Urinary bladder (tissue), 3 donors: ENCODE measurements at regions not wholly inside any gene's neighbourhood (a gene's known extent, or its start where the extent isn't known, plus 50 kb on each side); places are given as distances from the start of the nearest gene placed in this dataset.

ENCODE experiments used
- DNase-seq: peaks from one replicate; pipeline ENCODE4 v3.0.0-alpha.2; 2015; ENCODE audit errors: extremely low spot score
- H3K27ac ChIP-seq: one replicate; pipeline ENCODE4 v1.5.1; 2013; ENCODE audit warnings: low read depth, mild to moderate bottlenecking, moderate library complexity
- H3K36me3 ChIP-seq: one replicate; pipeline ENCODE4 v1.6.1; 2013; ENCODE audit warnings: mild to moderate bottlenecking, moderate library complexity; ENCODE audit not compliant: insufficient read depth
- H3K4me1 ChIP-seq: one replicate; pipeline ENCODE4 v1.6.1; 2013; ENCODE audit warnings: mild to moderate bottlenecking, moderate library complexity; ENCODE audit not compliant: insufficient read depth
- H3K4me3 ChIP-seq: one replicate; pipeline ENCODE4 v1.5.1; 2013; ENCODE audit warnings: low read depth, low read length
- WGBS: extraction: QIAGEN DNeasy Blood & Tissue Kit; methylation state at CpG from one replicate; pipeline ENCODE4 v1.1.7; 2013; 5-methylcytosine and 5-hydroxymethylcytosine counted together
- donor health status: healthy with polysubstance abuse.
- donor health status: healthy.

GRCh38 chr2:14735696-14736095 is 103.2 kb downstream of the LRATD1 start:
- 89% methylated on average over 4 of the region's 4 CpGs for WGBS
- H3K27ac ChIP-seq, result no peak overlapping the region
- DNase-seq, result no peak
- no peaks in the 10 kb centered on the region for H3K36me3 ChIP-seq
- H3K4me1 ChIP-seq, result no peaks in the 10 kb centered on the region
- H3K4me3 ChIP-seq, result no peak overlapping the region

GRCh38 chr2:14737201-14737600 is 104.7 kb downstream of the LRATD1 start:
- Histone ChIP-seq H3K27ac (no peak overlapping the region), H3K4me1 (no peaks in the 10 kb centered on the region), H3K4me3 (no peak overlapping the region), H3K36me3 (no peaks in the 10 kb centered on the region)
- no peak for DNase-seq
- 58% methylated on average over 1 of the region's 1 CpG for WGBS

GRCh38 chr2:14743861-14744260 is 111.3 kb downstream of the LRATD1 start:
- no peak overlapping the region for H3K4me3 ChIP-seq
- no peaks in the 10 kb centered on the region for H3K4me1 ChIP-seq
- no peaks in the 10 kb centered on the region for H3K36me3 ChIP-seq
- 81% methylated on average over 1 of the region's 1 CpG for WGBS
- no peak for DNase-seq
- H3K27ac ChIP-seq, result no peak overlapping the region

- H3K36me3 ChIP-seq, result no peaks in the 10 kb centered on the region
- DNase-seq, result no peak
- 79% methylated on average over 9 of the region's 9 CpGs for WGBS
- no peaks in the 10 kb centered on the region for H3K4me1 ChIP-seq
- no peak overlapping the region for H3K4me3 ChIP-seq
- H3K27ac ChIP-seq, result no peak overlapping the region
Measured at GRCh38 chr2:14745288-14746076, 113.0 kb downstream of the LRATD1 start.

- H3K36me3 ChIP-seq, result no peaks in the 10 kb centered on the region
- no peak for DNase-seq
- WGBS, result 97% methylated on average over 7 of the region's 7 CpGs
- no peak overlapping the region for H3K27ac ChIP-seq
- no peak overlapping the region for H3K4me3 ChIP-seq
- H3K4me1 ChIP-seq, result no peaks in the 10 kb centered on the region
Measured at GRCh38 chr2:14746133-14746532, 113.6 kb downstream of the LRATD1 start.

GRCh38 chr2:14747447-14747846 is 114.9 kb downstream of the LRATD1 start:
- Histone ChIP-seq H3K36me3 (no peaks in the 10 kb centered on the region), H3K4me3 (no peak overlapping the region), H3K27ac (no peak overlapping the region), H3K4me1 (no peaks in the 10 kb centered on the region)
- WGBS, result 93% methylated on average over 5 of the region's 5 CpGs
- DNase-seq, result no peak

- WGBS, result 96% methylated on average over 1 of the region's 1 CpG
- Histone ChIP-seq H3K27ac (no peak overlapping the region), H3K4me1 (no peaks in the 10 kb centered on the region), H3K36me3 (no peaks in the 10 kb centered on the region), H3K4me3 (no peak overlapping the region)
- DNase-seq, result no peak
Measured at GRCh38 chr2:14749884-14750283, 117.4 kb downstream of the LRATD1 start.

GRCh38 chr2:14750433-14750832 is 117.9 kb downstream of the LRATD1 start:
- DNase-seq, result no peak
- Histone ChIP-seq H3K4me1 (no peaks in the 10 kb centered on the region), H3K27ac (no peak overlapping the region), H3K36me3 (no peaks in the 10 kb centered on the region), H3K4me3 (no peak overlapping the region)
- WGBS, result 91% methylated on average over 5 of the region's 5 CpGs

- Histone ChIP-seq H3K27ac (no peak overlapping the region), H3K4me1 (no peaks in the 10 kb centered on the region), H3K36me3 (no peaks in the 10 kb centered on the region), H3K4me3 (no peak overlapping the region)
- WGBS, result 60% methylated on average over 5 of the region's 5 CpGs
- DNase-seq, result no peak
Measured at GRCh38 chr2:14751581-14751980, 119.1 kb downstream of the LRATD1 start.

- H3K4me3 ChIP-seq, result no peak overlapping the region
- H3K27ac ChIP-seq, result no peak overlapping the region
- WGBS, result 65% methylated on average over 3 of the region's 3 CpGs
- no peaks in the 10 kb centered on the region for H3K4me1 ChIP-seq
- no peak for DNase-seq
- no peaks in the 10 kb centered on the region for H3K36me3 ChIP-seq
Measured at GRCh38 chr2:14752295-14752694, 119.8 kb downstream of the LRATD1 start.

GRCh38 chr2:14756122-14756541 is 123.6 kb downstream of the LRATD1 start:
- WGBS, result 65% methylated on average over 3 of the region's 3 CpGs
- no peak for DNase-seq
- Histone ChIP-seq H3K4me1 (no peaks in the 10 kb centered on the region), H3K36me3 (no peaks in the 10 kb centered on the region), H3K4me3 (no peak overlapping the region), H3K27ac (no peak overlapping the region)

GRCh38 chr2:14756981-14757657 is 124.6 kb downstream of the LRATD1 start:
- Histone ChIP-seq H3K36me3 (no peaks in the 10 kb centered on the region), H3K27ac (no peak overlapping the region), H3K4me3 (no peak overlapping the region), H3K4me1 (no peaks in the 10 kb centered on the region)
- 84% methylated on average over 10 of the region's 10 CpGs for WGBS
- DNase-seq, result no peak

GRCh38 chr2:14759082-14759481 is 126.6 kb downstream of the LRATD1 start:
- Histone ChIP-seq H3K27ac (no peak overlapping the region), H3K36me3 (no peaks in the 10 kb centered on the region), H3K4me1 (no peaks in the 10 kb centered on the region), H3K4me3 (no peak overlapping the region)
- DNase-seq, result no peak
- 78% methylated on average over 5 of the region's 5 CpGs for WGBS

- no peaks in the 10 kb centered on the region for H3K4me1 ChIP-seq
- 83% methylated on average over 9 of the region's 9 CpGs for WGBS
- no peak for DNase-seq
- H3K36me3 ChIP-seq, result no peaks in the 10 kb centered on the region
- H3K27ac ChIP-seq, result no peak overlapping the region
- H3K4me3 ChIP-seq, result no peak overlapping the region
Measured at GRCh38 chr2:14760169-14760568, 127.7 kb downstream of the LRATD1 start.
